HepG2 (cell line): ENCODE measurements at regions not wholly inside any gene's neighbourhood (a gene's known extent, or its start where the extent isn't known, plus 50 kb on each side); places are given as distances from the start of the nearest gene placed in this dataset.

Experiments
- CTCF ChIP-seq: sonication (generic); formaldehyde crosslinking; IDR thresholded peaks from 2 replicates; pipeline ENCODE4 v1.5.0; 2020; ENCODE audit warnings: mild to moderate bottlenecking, missing genetic modification reagents, moderate library complexity
- EZH2 ChIP-seq: conservative IDR thresholded peaks from 2 replicates; pipeline ENCODE4 v1.6.1; 2012; ENCODE audit warnings: mild to moderate bottlenecking, low read depth, low read length, moderate library complexity
- HCFC1 ChIP-seq: fragments of 150-350 bp; IDR thresholded peaks from 2 replicates; pipeline ENCODE4 v1.6.1; 2014; ENCODE audit warnings: low read depth, low read length
- KAT7 ChIP-seq: IDR thresholded peaks from 2 replicates; pipeline ENCODE4 v1.6.1; 2018; ENCODE audit warnings: borderline replicate concordance, missing compliant biosample characterization
- KDM1A ChIP-seq: IDR thresholded peaks from 2 replicates; pipeline ENCODE4 v1.6.1; 2016; ENCODE audit warnings: missing compliant biosample characterization
- MBNL3 ChIP-seq: fragments of 250-450 bp; sonication (Bioruptor Pico); conservative IDR thresholded peaks from 2 replicates; pipeline ENCODE4 v1.8.0; 2022; ENCODE audit warnings: mild to moderate bottlenecking, inconsistent platforms
- MXI1 ChIP-seq: IDR thresholded peaks from 3 replicates; pipeline ENCODE4 v1.6.1; 2012; ENCODE audit warnings: low read depth, low read length, inconsistent platforms, borderline replicate concordance
- PTBP1 ChIP-seq: fragments of 200-400 bp; formaldehyde crosslinking; IDR thresholded peaks from 2 replicates; pipeline ENCODE4 v1.6.1; 2018; ENCODE audit warnings: low read length, low read depth; ENCODE audit not compliant: poor library complexity, severe bottlenecking
- RFX5 ChIP-seq: IDR thresholded peaks from 2 replicates; pipeline ENCODE4 v1.6.1; 2011; ENCODE audit warnings: low read depth, low read length, improper control_type of control experiment
- SUZ12 ChIP-seq: fragments of 150-350 bp; IDR thresholded peaks from 2 replicates; pipeline ENCODE4 v1.6.1; 2014; ENCODE audit warnings: low read depth, low read length
- TARDBP ChIP-seq: sonication (generic); formaldehyde crosslinking; IDR thresholded peaks from 2 replicates; pipeline ENCODE4 v1.8.0; 2022; ENCODE audit warnings: mild to moderate bottlenecking, missing genetic modification reagents
- TBL1XR1 ChIP-seq: fragments of 150-350 bp; IDR thresholded peaks from 2 replicates; pipeline ENCODE4 v1.6.1; 2014; ENCODE audit warnings: borderline replicate concordance, low read length; ENCODE audit not compliant: partially characterized antibody
- ZNF143 ChIP-seq: sonication (generic); formaldehyde crosslinking; IDR thresholded peaks from 2 replicates; pipeline ENCODE4 v1.4.0; 2020; ENCODE audit warnings: missing genetic modification reagents

DNA sequence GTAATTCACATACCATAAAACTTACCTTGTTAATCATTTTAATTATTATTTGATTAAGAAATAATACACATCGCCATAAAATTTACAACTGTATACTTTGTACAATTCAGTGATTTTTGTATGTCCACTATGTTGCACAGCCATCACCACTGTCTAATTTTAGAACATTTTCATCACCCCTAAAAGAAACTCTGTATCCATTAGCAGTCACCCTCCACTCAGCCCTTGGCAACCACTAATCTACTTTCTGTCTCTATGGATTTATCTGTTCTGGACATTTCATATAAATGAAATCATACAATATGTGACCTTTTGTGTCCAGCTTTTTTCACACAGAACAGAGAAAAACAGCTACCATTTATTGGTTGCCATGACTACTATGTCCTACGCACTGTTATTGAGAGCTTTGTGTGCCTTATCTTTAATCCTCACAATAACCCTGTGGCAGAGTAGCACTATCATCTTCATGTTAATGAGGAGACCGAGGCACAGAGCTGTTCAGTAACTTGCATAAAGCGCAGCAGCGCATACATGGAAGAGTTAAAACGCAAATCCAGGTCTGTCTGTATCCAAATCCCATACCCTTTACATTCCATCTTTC, 64.6 kb upstream of the PAGE1 start:
- TF ChIP-seq RFX5 (no peak), HCFC1 (no peak), MBNL3 (CRISPR knock-in tag) (no peak), KDM1A (CRISPR knock-in tag) (no peak), SUZ12 (no peak), KAT7 (no peak), TARDBP (no peak), TBL1XR1 (no peak), MXI1 (no peak), PTBP1 (no peak), CTCF (no peak), EZH2 (no peak), ZNF143 (CRISPR knock-in tag) (no peak)
